HFFc6 (cell line): ENCODE measurements at regions not wholly inside any gene's neighbourhood (a gene's known extent, or its start where the extent isn't known, plus 50 kb on each side); places are given as distances from the start of the nearest gene placed in this dataset.

ENCODE experiments used
- DNase-seq: peaks from one replicate; pipeline ENCODE4 v3.0.0-alpha.2; 2018
- H3K27ac Mint-ChIP-seq: 2 replicates; pipeline ENCODE4 v1.8.0; 2020; ENCODE audit warnings: mild to moderate bottlenecking, mixed read lengths
- H3K27me3 Mint-ChIP-seq: 2 replicates; pipeline ENCODE4 v1.8.0; 2021; ENCODE audit warnings: mild to moderate bottlenecking, moderate library complexity, mixed read lengths; ENCODE audit not compliant: insufficient read depth
- H3K36me3 Mint-ChIP-seq: 2 replicates; pipeline ENCODE4 v1.8.0; 2021; ENCODE audit warnings: low read depth, mixed read lengths
- H3K4me1 Mint-ChIP-seq: 2 replicates; pipeline ENCODE4 v1.8.0; 2020; ENCODE audit warnings: low read depth, mixed read lengths
- H3K4me3 Mint-ChIP-seq: 2 replicates; pipeline ENCODE4 v1.8.0; 2020; ENCODE audit warnings: mild to moderate bottlenecking, moderate library complexity, mixed read lengths
- H3K9me3 Mint-ChIP-seq: 2 replicates; pipeline ENCODE4 v1.8.0; 2020; ENCODE audit warnings: mild to moderate bottlenecking, mixed read lengths
- TF ChIP-seq, protein P1 (sequence below): fragments of 200-600 bp; sonication (generic); IDR thresholded peaks from 2 replicates; pipeline ENCODE4 v1.5.0; 2021; ENCODE audit warnings: antibody characterized with exemption, mild to moderate bottlenecking

DNA sequence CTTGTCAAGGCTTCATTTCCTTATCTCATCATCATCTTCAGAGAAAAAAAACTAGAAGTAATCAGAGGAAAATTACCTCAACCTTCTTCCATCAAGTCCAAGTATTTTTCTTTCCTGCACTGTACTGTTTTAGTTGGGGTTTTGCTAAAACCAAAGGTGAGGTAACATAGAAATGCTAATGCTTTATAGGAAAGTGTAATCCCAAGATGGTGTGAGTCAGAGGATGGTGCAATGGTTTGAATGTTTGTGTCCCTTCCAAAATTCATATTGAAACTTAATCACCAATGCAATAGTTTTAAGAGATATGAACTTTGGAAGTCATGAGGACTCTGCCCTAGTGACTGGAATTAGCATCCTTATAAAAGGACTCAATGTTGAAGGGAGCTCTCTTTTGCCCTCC, 79.5 kb downstream of the KBTBD8 start:
- no peak for DNase-seq
- H3K4me1 Mint-ChIP-seq: no peaks in the 10 kb centered on the region
- H3K27me3 Mint-ChIP-seq: peaks cover 1% of the 10 kb centered on the region
- H3K4me3 Mint-ChIP-seq: no peak overlapping the region
- TF ChIP-seq, protein P1, sequence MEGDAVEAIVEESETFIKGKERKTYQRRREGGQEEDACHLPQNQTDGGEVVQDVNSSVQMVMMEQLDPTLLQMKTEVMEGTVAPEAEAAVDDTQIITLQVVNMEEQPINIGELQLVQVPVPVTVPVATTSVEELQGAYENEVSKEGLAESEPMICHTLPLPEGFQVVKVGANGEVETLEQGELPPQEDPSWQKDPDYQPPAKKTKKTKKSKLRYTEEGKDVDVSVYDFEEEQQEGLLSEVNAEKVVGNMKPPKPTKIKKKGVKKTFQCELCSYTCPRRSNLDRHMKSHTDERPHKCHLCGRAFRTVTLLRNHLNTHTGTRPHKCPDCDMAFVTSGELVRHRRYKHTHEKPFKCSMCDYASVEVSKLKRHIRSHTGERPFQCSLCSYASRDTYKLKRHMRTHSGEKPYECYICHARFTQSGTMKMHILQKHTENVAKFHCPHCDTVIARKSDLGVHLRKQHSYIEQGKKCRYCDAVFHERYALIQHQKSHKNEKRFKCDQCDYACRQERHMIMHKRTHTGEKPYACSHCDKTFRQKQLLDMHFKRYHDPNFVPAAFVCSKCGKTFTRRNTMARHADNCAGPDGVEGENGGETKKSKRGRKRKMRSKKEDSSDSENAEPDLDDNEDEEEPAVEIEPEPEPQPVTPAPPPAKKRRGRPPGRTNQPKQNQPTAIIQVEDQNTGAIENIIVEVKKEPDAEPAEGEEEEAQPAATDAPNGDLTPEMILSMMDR: no peak
- H3K9me3 Mint-ChIP-seq: no peaks in the 10 kb centered on the region
- H3K27ac Mint-ChIP-seq: no peak overlapping the region
- no peaks in the 10 kb centered on the region for H3K36me3 Mint-ChIP-seq

DNA sequence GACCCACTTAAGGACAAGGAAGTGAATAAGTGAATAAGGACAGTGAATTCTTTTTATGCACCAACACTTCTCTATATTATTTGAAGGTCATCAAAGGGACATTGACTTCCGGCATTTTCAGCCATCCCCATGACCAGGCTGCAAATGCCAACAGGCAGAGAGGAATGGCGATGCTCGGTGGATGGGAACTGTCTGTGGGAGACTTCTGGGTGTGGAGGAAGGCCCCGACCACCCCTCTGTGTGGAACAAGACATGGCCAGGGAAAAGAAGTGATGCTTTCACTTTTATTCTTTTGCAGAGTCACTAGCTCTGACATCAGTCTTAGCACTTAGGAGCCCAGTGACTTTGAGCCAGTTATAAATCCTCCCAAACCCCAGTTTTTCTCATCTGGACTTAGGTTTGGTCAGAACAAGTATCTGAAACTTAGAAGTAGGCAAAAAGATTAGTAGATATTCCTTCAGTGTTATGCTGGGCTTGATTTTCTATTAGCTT, 84.5 kb downstream of the KBTBD8 start:
- TF ChIP-seq, protein P1: no peak
- DNase-seq: no peak
- no peak overlapping the region for H3K4me3 Mint-ChIP-seq
- H3K27ac Mint-ChIP-seq: peak overlapping the region; percentile 81; the same call in 1 of the 2 replicates
- peaks cover 8% of the 10 kb centered on the region; the same call in 1 of the 2 replicates for H3K9me3 Mint-ChIP-seq
- peaks cover 13% of the 10 kb centered on the region for H3K36me3 Mint-ChIP-seq
- peaks cover 11% of the 10 kb centered on the region for H3K4me1 Mint-ChIP-seq
- no peaks in the 10 kb centered on the region for H3K27me3 Mint-ChIP-seq

DNA sequence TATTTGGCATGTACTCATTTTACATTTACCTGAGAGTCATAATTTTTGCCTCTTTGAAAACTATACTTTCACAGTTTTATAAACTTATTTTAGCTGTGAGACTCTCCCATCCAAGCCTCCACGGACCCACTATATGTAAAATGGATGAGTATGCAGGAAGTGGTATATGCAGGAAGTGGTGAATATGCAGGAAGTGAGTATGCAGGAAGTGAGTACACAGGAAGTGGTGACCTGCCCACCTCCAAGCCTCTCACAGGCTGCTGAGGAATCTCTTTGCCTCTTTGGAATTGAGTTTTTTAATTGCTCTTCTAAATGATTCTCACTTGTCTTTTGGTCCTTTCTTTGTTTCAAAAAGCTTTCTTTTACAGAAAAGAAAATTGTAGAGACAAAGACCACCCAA, 85.2 kb downstream of the KBTBD8 start:
- no peaks in the 10 kb centered on the region for H3K27me3 Mint-ChIP-seq
- TF ChIP-seq, protein P1: no peak
- peaks cover 11% of the 10 kb centered on the region for H3K4me1 Mint-ChIP-seq
- DNase-seq: no peak
- peaks cover 19% of the 10 kb centered on the region for H3K36me3 Mint-ChIP-seq
- H3K9me3 Mint-ChIP-seq: peaks cover 12% of the 10 kb centered on the region; the same call in 1 of the 2 replicates
- peak overlapping the region; percentile 81 for H3K27ac Mint-ChIP-seq
- H3K4me3 Mint-ChIP-seq: no peak overlapping the region

DNA sequence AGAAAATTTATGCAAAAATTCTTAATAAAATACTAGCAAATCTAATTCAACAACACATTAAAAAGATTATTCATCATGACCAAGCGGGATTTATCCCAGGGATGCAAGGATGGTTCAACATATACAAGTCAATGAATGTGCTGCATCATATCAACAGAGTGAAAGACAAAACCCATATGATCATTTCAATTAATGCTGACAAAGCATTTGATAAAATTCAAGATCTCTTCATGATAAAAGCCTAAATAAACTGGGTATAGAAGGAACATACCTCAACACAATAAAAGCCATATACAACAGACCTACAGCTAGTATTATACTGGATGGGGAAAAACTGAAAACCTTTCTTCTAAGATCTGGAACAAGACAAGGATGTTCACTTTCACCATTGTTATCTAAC, 89.7 kb downstream of the KBTBD8 start:
- TF ChIP-seq, protein P1: no peak
- Mint-ChIP-seq H3K27ac (no peak overlapping the region), H3K27me3 (no peaks in the 10 kb centered on the region), H3K36me3 (peaks cover 19% of the 10 kb centered on the region), H3K9me3 (peaks cover 12% of the 10 kb centered on the region; the same call in 1 of the 2 replicates), H3K4me1 (peaks cover 39% of the 10 kb centered on the region), H3K4me3 (no peak overlapping the region)
- DNase-seq: no peak

DNA sequence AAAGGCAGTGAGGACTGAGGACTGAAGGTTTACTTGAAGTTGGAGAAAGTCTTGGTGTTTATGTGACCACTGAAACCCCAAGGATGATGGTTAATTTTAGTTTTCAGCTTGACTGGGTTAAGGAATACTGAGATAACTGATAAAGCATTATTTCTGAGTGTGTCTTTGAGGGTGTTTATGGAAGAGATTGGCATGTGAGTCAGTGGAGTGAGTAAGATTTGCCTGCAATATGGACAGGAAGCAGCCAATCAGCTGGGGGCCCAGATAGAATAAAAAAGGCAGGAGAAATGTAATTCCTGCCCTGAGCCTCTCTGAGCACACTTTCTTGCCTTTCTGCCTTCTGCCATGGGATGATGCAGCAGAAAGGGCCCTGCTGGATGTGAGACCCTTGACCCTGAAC, 92.4 kb downstream of the KBTBD8 start:
- H3K27ac Mint-ChIP-seq: peak overlapping the region; percentile 65
- peaks cover 49% of the 10 kb centered on the region for H3K4me1 Mint-ChIP-seq
- TF ChIP-seq, protein P1: no peak
- H3K27me3 Mint-ChIP-seq: no peaks in the 10 kb centered on the region
- peaks cover 10% of the 10 kb centered on the region; the same call in 1 of the 2 replicates for H3K36me3 Mint-ChIP-seq
- H3K4me3 Mint-ChIP-seq: no peak overlapping the region; the same call in 1 of the 2 replicates
- DNase-seq: peak; percentile 48
- peaks cover 4% of the 10 kb centered on the region; the same call in 1 of the 2 replicates for H3K9me3 Mint-ChIP-seq

DNA sequence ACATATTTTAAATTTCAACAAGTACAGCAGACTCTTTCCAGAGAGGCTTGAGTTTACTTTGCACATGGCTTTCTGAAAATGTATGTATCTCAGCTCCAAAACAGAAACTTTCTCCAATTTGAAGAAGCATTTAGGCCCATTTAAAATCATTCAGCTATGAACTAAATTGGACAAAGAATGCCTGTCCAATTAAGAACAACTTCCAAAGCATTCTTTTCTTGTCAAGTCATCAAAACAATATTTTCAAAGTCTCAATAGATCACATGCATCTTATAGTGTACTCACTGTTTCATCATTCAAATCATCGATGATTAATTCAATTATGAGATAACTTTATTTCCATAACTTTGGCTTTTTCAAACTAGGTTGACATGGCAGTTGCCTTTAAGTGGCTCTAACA, 95.2 kb downstream of the KBTBD8 start:
- TF ChIP-seq, protein P1: no peak
- H3K9me3 Mint-ChIP-seq: no peaks in the 10 kb centered on the region
- H3K27me3 Mint-ChIP-seq: peaks cover 2% of the 10 kb centered on the region; the same call in 1 of the 2 replicates
- peaks cover 49% of the 10 kb centered on the region for H3K4me1 Mint-ChIP-seq
- H3K36me3 Mint-ChIP-seq: no peaks in the 10 kb centered on the region
- 0 out of 2 replicates have a peak overlapping the region, but pooled peaks have one; percentile 10 for H3K27ac Mint-ChIP-seq
- no peak overlapping the region for H3K4me3 Mint-ChIP-seq
- DNase-seq: no peak
